ENCODE measurements at regions not wholly inside any gene's neighbourhood (a gene's known extent, or its start where the extent isn't known, plus 50 kb on each side); places are given as distances from the start of the nearest gene placed in this dataset.

DNA sequence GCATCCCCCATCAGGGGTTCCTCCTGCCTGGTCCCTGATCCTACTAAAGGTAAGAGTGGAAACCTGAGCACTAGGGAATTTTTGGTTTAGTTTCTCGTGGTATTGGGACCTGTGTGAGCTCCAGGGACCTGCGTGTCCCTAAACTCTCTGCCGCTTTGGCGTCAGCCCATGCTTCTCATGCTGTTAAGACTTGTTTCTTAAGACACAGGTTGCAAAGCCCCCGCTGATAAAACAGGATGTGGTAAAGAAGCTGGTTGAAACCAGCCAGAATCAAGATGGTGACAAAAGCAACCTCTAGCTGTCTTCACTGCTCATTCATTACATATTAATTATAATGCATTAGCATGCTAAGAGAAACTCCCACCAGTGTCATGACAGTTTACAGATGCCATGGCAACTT is 64.6 kb downstream of the LYZL4 start:
- DNase-seq, result no peak

GRCh38 chr3:42340466-42340865 is 69.9 kb downstream of the LYZL4 start:
- DNase-seq, result peak; percentile 6

GRCh38 chr3:42339321-42339720 is 71.1 kb downstream of the LYZL4 start:
- no peak for DNase-seq

DNA sequence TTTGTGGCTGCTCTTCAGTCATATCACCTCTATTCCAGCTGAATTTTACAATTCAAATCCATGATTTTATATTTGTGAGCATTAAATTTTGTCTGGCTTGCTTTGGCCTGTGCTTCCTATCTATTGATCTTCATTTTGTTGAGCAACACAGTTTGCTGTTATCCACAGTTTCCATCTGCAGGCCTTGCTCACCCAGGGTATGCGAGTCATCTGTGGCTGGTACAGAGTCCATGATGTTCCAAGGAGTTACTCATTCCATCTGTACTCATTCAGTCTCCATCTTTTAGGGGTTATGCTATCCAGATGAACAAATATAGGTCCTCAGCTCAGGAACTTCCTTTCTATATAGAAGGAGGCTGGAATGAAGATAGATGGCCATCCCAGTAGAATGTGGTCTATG is 70.1 kb upstream of the CCK start:
- DNase-seq, result no peak

- DNase-seq, result no peak
These were observed 51.2 kb upstream of the CCK start for GRCh38 chr3:42317137-42317536.
